Pancreas (tissue), 10 donors: ENCODE measurements at regions not wholly inside any gene's neighbourhood (a gene's known extent, or its start where the extent isn't known, plus 50 kb on each side); places are given as distances from the start of the nearest gene placed in this dataset.

Source experiments
- ATAC-seq, 4 donors: fragments of 200-7000 bp; cut with Tn5 transposase; one replicate each; pipeline versions ENCODE4 v1.8.0 to v1.9.1; 2020; ENCODE audit warnings: mild to moderate bottlenecking in 4 of 4, moderate library complexity in 4 of 4
- DNase-seq, 6 donors: peaks; one replicate each; pipeline ENCODE4 v3.0.0-alpha.2; 2020
- FAIRE-seq: peaks from 2 replicates; lab custom pipeline; 2012; peaks lifted over from hg19 to GRCh38; lab: Jason Lieb, UNC
- H3K27ac ChIP-seq, 4 donors: fragments of 200-600 bp; sonication (generic); 1 replicate in 3 of 4; 2 replicates in 1 of 4; pipeline versions ENCODE4 v1.5.0 to v1.8.0; 2020
- H3K27me3 ChIP-seq, 4 donors: fragments of 200-600 bp; one replicate each; pipeline ENCODE4 v1.8.0; 2021
- H3K36me3 ChIP-seq, 3 donors: fragments of 200-600 bp; sonication (generic) in 1 of 3; one replicate each; pipeline versions ENCODE4 v1.5.0 to v1.8.0; 2020 to 2021
- H3K4me1 ChIP-seq, 3 donors: fragments of 200-600 bp; one replicate each; pipeline ENCODE4 v1.8.0; 2021
- H3K4me3 ChIP-seq, 4 donors: fragments of 200-600 bp; sonication (generic) in 2 of 4; one replicate each; pipeline versions ENCODE4 v1.5.0 to v1.8.0; 2020 to 2021
- H3K9me3 ChIP-seq, 4 donors: fragments of 200-600 bp; one replicate each; pipeline ENCODE4 v1.8.0; 2021
- WGBS, 2 donors: extraction: QIAGEN DNeasy Blood & Tissue Kit; methylation state at CpG; one replicate each; pipeline ENCODE4 v1.1.7; 2013; 5-methylcytosine and 5-hydroxymethylcytosine counted together
- intact Hi-C, 3 donors: fragments of 100-400 bp; cut with DNase I; formaldehyde crosslinking; loops; one replicate each; pipeline versions ENCODE4 v1.11.1 to v1.14.2; 2022
- TF ChIP-seq, protein P1 (sequence below), 4 donors: fragments of 200-600 bp; sonication (generic) in 3 of 4; IDR thresholded peaks; one replicate each; pipeline versions ENCODE4 v1.5.0 to v1.8.0; 2021; ENCODE audit warnings: antibody characterized with exemption in 4 of 4
- donor health status: healthy with polysubstance abuse.
- donor health status: DM: no; HTN: no; CAD: no; lungs with moderate emphysema.
- donor health status: DM: no; HTN: no; CAD: no.
- donor health status: control.
- donor health status: control.
- donor health status: Bipolar disorder and iron deficiency.
- donor health status: DM: yes; HTN: yes; CAD: no.
- donor health status: DM: no; HTN: no; CAD: no.
- donor health status: DM: no; HTN: no; CAD: no.
- donor health status: DM: yes; HTN: yes; CAD: no.

DNA sequence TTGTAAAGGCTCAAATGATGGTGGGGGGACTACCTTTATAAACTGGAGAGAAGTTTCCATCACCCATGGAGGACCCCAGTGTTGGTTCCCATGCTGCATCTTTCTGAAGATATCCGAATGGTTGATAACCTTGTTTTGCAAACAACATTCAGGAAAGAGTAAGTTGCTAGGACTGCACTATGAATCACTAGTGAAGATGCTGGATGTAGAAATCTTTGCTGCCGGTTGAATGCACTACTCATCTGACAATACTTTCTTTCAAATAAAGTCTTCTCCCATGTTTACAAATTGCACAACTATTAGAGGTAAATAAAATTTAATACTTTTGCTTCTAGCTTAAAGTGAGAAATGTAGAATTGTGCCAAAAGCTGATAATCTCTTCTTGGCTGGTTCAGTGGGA lies 198.4 kb upstream of the SLITRK6 start:
- ATAC-seq (no peak), DNase-seq (no peak), FAIRE-seq (no peak)
- WGBS, 2 donors: 65 to 79% methylated on average over 2 of the region's 2 CpGs
- Histone ChIP-seq H3K4me1 (no peaks in the 10 kb centered on the region), H3K27ac (no peak overlapping the region), H3K9me3 (no peaks in the 10 kb centered on the region), H3K36me3 (no peaks in the 10 kb centered on the region), H3K27me3 (no peaks in the 10 kb centered on the region), H3K4me3 (no peak overlapping the region)
- intact Hi-C loops: no loop called here
- TF ChIP-seq, protein P1, sequence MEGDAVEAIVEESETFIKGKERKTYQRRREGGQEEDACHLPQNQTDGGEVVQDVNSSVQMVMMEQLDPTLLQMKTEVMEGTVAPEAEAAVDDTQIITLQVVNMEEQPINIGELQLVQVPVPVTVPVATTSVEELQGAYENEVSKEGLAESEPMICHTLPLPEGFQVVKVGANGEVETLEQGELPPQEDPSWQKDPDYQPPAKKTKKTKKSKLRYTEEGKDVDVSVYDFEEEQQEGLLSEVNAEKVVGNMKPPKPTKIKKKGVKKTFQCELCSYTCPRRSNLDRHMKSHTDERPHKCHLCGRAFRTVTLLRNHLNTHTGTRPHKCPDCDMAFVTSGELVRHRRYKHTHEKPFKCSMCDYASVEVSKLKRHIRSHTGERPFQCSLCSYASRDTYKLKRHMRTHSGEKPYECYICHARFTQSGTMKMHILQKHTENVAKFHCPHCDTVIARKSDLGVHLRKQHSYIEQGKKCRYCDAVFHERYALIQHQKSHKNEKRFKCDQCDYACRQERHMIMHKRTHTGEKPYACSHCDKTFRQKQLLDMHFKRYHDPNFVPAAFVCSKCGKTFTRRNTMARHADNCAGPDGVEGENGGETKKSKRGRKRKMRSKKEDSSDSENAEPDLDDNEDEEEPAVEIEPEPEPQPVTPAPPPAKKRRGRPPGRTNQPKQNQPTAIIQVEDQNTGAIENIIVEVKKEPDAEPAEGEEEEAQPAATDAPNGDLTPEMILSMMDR (IDR thresholded peaks at IDR 0.05): no peak

GRCh38 chr13:85995788-85996418 lies 196.7 kb upstream of the SLITRK6 start:
- ATAC-seq: no peak
- no peak for FAIRE-seq
- H3K27ac ChIP-seq: no peak overlapping the region
- 18 to 22% methylated on average over 3 of the region's 3 CpGs for WGBS, 2 donors
- H3K4me1 ChIP-seq: no peaks in the 10 kb centered on the region
- no peaks in the 10 kb centered on the region for H3K27me3 ChIP-seq
- H3K36me3 ChIP-seq: no peaks in the 10 kb centered on the region
- TF ChIP-seq, protein P1 (IDR thresholded peaks at IDR 0.05): no peak
- H3K9me3 ChIP-seq: no peaks in the 10 kb centered on the region
- DNase-seq: no peak
- no peak overlapping the region for H3K4me3 ChIP-seq
- intact Hi-C loops: no loop called here

DNA sequence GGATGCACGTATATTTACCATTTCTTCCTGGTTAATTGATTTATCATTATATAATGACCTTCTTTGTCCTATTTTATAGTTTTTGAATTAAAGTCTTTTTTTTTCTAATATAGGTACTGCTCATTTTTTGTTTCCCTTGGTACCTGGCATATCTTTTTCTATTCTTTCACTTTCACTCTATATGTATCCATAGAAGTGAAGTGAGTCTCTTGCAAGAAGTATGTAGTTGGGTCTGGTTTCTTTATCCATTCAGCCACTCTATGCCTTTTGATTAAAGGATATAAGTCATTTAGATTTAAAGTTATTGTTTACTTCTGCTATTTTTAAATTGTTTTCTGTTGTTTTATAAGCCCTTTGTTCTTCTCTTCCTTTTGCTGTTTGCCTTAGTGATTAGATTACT lies 194.3 kb upstream of the SLITRK6 start:
- Histone ChIP-seq H3K27ac (no peak overlapping the region), H3K27me3 (no peaks in the 10 kb centered on the region), H3K4me3 (no peak overlapping the region), H3K4me1 (no peaks in the 10 kb centered on the region), H3K36me3 (no peaks in the 10 kb centered on the region), H3K9me3 (no peaks in the 10 kb centered on the region)
- intact Hi-C loops: no loop called here
- 52 to 79% methylated on average over 1 of the region's 1 CpG for WGBS, 2 donors
- FAIRE-seq (no peak), DNase-seq (no peak), ATAC-seq (no peak)
- TF ChIP-seq, protein P1 (IDR thresholded peaks at IDR 0.05): no peak

- Histone ChIP-seq H3K4me1 (no peaks in the 10 kb centered on the region), H3K27me3 (no peaks in the 10 kb centered on the region), H3K9me3 (no peaks in the 10 kb centered on the region), H3K27ac (no peak overlapping the region), H3K4me3 (no peak overlapping the region), H3K36me3 (no peaks in the 10 kb centered on the region)
- ATAC-seq (no peak), FAIRE-seq (no peak), DNase-seq (no peak)
- TF ChIP-seq, protein P1 (IDR thresholded peaks at IDR 0.05): no peak
- 25 to 63% methylated on average over 1 to 2 of the region's 2 CpGs for WGBS, 2 donors
- intact Hi-C loops: no loop called here
Measured at GRCh38 chr13:85990397-85990796, 191.2 kb upstream of the SLITRK6 start.

GRCh38 chr13:85985797-85986196 lies 186.6 kb upstream of the SLITRK6 start:
- intact Hi-C loops: no loop called here
- FAIRE-seq (no peak), DNase-seq (no peak), ATAC-seq (no peak)
- WGBS, 2 donors: 54 to 81% methylated on average over 1 of the region's 1 CpG
- Histone ChIP-seq H3K27ac (no peak overlapping the region), H3K4me1 (no peaks in the 10 kb centered on the region), H3K36me3 (no peaks in the 10 kb centered on the region), H3K4me3 (no peak overlapping the region), H3K9me3 (no peaks in the 10 kb centered on the region), H3K27me3 (no peaks in the 10 kb centered on the region)
- TF ChIP-seq, protein P1 (IDR thresholded peaks at IDR 0.05): no peak
